ENCODE measurements at regions not wholly inside any gene's neighbourhood (a gene's known extent, or its start where the extent isn't known, plus 50 kb on each side); places are given as distances from the start of the nearest gene placed in this dataset.

GRCh38 chr2:66805016-66805865 is 370.3 kb downstream of the MEIS1 start:
- DNase-seq: no peak

GRCh38 chr2:66805968-66806367 is 371.0 kb downstream of the MEIS1 start:
- no peak for DNase-seq

GRCh38 chr2:66813525-66813924 is 378.6 kb downstream of the MEIS1 start:
- no peak for DNase-seq

GRCh38 chr2:66813976-66814375 is 379.1 kb downstream of the MEIS1 start:
- no peak for DNase-seq

- DNase-seq: no peak
Measured at GRCh38 chr2:66814916-66815315, 380.0 kb downstream of the MEIS1 start.

- DNase-seq: no peak
Measured at GRCh38 chr2:66815886-66816285, 381.0 kb downstream of the MEIS1 start.

GRCh38 chr2:66821168-66821567 is 386.2 kb downstream of the MEIS1 start:
- no peak for DNase-seq

GRCh38 chr2:66822186-66822585 is 387.3 kb downstream of the MEIS1 start:
- DNase-seq: no peak

GRCh38 chr2:66824926-66825325 is 390.0 kb downstream of the MEIS1 start:
- no peak for DNase-seq

GRCh38 chr2:66827851-66828250 is 392.9 kb downstream of the MEIS1 start:
- DNase-seq: no peak

- DNase-seq: no peak
Measured at GRCh38 chr2:66828876-66829275, 394.0 kb downstream of the MEIS1 start.

GRCh38 chr2:66830881-66831280 is 396.0 kb downstream of the MEIS1 start:
- DNase-seq: no peak

GRCh38 chr2:66832646-66833435 is 397.9 kb downstream of the MEIS1 start:
- no peak for DNase-seq

GRCh38 chr2:66834859-66835258 is 399.9 kb downstream of the MEIS1 start:
- DNase-seq: no peak

GRCh38 chr2:66836851-66837250 is 401.9 kb downstream of the MEIS1 start:
- DNase-seq: no peak

GRCh38 chr2:66839551-66840320 is 404.8 kb downstream of the MEIS1 start:
- DNase-seq: no peak

GRCh38 chr2:66840321-66841002 is 405.5 kb downstream of the MEIS1 start:
- DNase-seq: no peak

GRCh38 chr2:66843847-66844246 is 408.9 kb downstream of the MEIS1 start:
- no peak for DNase-seq

GRCh38 chr2:66845307-66845706 is 410.4 kb downstream of the MEIS1 start:
- DNase-seq: no peak

GRCh38 chr2:66846887-66847286 is 412.0 kb downstream of the MEIS1 start:
- DNase-seq: no peak

- DNase-seq: no peak
Measured at GRCh38 chr2:66849153-66849755, 414.3 kb downstream of the MEIS1 start.

- DNase-seq: no peak
Measured at GRCh38 chr2:66850376-66850775, 415.5 kb downstream of the MEIS1 start.
